HG02981 (cell line): ENCODE measurements at regions not wholly inside any gene's neighbourhood (a gene's known extent, or its start where the extent isn't known, plus 50 kb on each side); places are given as distances from the start of the nearest gene placed in this dataset.

Experiments used
- ATAC-seq: cut with Tn5 transposase; IDR thresholded peaks from one replicate; pipeline ENCODE4 v1.9.1; 2021; ENCODE audit warnings: mild to moderate bottlenecking, moderate library complexity; ENCODE audit not compliant: unreplicated experiment

GRCh38 chrX:42624524-42624923 is 153.4 kb downstream of the PPP1R2C start:
- no peak for ATAC-seq

GRCh38 chrX:42619068-42619467 is 158.9 kb downstream of the PPP1R2C start:
- no peak for ATAC-seq

DNA sequence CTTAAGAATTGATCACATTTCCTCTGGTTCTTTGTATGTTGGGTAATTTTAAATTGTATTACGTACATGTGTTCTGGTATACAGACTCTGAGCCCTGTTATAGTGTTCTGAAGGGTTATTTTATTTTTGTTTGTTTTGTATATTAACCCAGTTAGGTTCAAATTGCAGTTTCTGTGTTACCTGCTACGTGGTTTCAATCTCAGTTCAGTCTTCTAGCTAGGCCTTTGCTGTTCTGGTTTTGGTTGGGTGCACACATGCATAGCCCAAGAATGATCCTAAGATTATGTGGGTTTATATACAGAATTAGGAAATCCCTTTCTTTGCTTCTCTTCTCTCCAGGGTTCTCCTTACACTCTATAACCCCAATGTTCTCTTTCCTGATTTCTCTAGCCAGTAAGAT is 161.0 kb downstream of the PPP1R2C start:
- no peak for ATAC-seq

GRCh38 chrX:42615161-42615563 is 162.8 kb downstream of the PPP1R2C start:
- no peak for ATAC-seq

DNA sequence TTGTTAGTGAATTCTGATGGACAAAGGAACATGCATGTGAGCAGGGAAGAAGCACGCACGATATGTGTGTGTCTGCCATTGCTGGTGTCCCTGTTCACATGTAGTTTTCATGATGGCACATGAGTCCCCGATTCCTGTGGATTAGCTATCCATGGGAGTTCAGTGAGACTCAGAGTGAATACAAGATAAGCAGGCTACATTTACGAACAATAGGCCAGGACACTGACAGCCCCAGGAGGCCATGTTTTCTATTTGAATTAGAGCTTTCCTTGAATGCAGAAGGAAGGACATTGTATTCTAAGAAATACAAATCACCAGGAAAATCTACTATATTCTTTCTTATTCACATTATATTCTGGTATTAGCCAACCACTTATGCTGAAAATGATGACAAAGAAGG is 171.4 kb downstream of the PPP1R2C start:
- ATAC-seq = no peak

DNA sequence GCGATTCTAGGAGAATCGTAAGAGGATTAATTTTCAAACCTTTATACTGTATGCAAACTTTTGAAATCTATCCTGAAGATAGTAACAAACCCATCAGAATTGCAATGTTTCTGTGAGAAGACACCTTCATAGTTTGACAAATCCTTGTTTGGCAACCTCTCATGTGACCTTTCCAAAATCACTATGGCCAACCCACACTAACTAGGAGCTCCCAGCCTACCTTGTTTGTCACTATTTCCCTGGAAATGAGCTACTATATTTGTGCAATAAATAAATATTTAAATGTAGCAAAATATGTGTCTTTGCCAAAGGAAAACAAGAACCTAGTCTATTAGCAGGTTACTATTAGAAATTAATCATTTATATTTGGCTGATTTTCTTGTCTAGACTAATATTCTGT is 173.7 kb downstream of the PPP1R2C start:
- ATAC-seq = no peak

GRCh38 chrX:42603016-42603415 is 174.9 kb downstream of the PPP1R2C start:
- ATAC-seq = no peak

- no peak for ATAC-seq
These were observed 175.4 kb downstream of the PPP1R2C start for GRCh38 chrX:42602566-42602965.

DNA sequence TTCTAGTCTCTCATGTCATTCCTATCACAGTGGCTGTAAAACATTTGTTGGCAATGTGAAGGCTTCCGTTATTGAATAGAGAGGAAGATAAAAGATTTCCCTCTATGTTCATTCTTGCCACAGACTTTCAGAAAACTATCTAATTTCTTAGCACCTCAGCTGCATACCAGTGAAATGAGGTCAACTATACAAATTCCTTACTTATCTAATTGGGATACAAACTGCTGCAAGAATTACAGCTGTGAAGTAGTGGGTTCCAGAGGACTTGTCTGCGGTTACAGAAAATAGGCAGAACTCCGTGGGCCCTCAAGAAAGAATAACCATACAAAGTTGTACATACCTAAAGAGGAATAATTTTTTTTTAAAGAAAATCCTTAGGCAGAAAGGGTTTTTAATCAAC is 175.8 kb downstream of the PPP1R2C start:
- ATAC-seq = no peak

- ATAC-seq = no peak
These were observed 180.5 kb downstream of the PPP1R2C start for GRCh38 chrX:42597481-42597880.

DNA sequence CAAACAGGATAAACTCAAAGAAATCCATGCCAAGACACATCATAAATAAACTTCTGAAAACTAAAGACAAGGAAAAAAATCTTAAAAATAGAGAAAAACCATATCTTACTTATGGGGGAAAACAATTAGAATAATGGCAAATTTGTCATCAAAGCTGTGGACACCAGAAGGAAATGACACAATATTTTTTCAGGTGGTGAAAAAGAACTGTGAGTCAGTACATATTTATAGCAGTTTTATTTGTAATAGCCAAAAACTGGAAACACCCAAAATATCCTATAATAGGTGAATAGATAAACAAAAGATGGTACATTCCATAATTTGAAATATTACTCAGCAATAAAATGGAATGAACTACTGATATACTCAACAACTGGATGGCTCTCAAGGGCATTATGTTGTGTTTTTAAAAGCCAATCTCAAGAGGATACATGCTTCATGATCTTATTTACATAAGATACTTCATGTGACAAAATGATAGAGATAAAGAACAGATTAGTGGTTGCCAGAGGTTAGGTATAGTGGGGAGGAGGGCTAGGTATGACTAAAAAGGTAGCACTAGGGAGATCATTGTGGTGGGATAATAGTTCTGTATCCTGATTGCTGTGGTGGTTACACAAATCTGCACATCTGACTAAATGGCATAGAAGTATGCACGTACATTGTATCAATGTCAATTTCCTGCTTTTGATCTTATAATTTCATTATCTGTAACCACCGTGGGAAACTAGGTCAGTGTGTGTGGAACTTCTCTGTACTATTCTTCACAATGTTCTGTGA is 191.9 kb downstream of the PPP1R2C start:
- ATAC-seq = no peak

DNA sequence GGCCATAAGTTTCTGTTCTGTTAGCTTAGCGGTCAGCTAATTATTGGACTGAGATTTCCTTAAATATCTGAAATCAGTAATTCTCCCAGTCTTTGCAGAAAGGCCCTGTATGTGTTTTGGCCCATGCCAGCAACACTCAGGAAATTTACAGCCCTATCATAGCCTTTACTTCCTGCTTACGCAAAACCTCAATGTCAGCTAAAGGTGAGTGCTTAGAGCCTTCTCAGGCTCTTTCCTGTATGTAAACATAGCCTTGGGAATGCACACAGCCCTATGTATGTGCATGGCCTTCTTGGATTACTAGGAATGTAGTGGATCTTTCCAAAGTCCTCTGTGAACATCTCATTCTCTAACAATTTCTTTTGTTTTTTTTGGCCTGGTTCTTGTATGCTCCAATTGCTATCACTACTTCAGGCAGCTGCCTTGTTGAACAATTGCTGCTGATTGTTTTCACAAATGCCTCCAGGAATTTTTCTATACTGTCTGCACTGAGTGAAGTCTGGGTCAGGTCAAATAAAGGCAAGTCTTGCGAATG is 200.0 kb downstream of the PPP1R2C start:
- ATAC-seq = no peak

DNA sequence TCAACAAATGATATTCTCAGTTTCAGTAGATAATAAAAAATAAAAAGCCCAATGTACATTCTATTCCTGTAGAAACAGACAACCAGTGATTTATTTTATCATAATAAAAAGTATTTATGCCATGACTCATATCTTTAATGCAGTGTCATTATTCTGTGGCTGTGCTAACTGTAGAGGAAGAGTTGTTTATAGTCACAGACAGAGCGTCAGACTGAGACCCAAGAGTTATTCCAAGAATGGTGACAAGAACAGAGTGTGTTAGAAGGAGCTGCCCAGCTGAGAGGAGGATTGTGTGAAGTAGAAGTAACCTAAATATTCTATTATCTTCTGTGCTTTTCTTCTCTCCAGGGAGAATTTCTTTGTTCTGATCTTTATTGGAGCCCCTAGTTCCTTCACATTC is 210.7 kb downstream of the PPP1R2C start:
- no peak for ATAC-seq

DNA sequence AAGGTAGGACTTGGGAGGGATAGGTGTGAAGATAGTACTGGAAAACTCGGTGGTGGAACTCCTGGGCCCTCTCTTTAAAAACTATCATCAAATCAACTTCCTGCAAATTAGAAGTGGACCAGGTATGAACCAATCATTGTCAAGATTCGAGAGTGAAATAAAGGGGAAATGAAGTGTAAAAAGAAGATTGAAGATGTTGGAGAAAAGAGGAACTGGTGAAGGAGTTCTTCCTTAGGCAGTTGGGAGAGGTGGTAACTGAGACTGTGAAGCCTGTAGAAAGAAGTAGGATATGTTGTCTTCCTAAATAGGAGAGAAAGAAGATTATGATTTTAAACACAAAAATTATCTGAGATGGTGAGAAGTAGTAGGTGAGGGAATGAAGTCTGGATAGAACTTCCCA is 212.2 kb downstream of the PPP1R2C start:
- no peak for ATAC-seq

DNA sequence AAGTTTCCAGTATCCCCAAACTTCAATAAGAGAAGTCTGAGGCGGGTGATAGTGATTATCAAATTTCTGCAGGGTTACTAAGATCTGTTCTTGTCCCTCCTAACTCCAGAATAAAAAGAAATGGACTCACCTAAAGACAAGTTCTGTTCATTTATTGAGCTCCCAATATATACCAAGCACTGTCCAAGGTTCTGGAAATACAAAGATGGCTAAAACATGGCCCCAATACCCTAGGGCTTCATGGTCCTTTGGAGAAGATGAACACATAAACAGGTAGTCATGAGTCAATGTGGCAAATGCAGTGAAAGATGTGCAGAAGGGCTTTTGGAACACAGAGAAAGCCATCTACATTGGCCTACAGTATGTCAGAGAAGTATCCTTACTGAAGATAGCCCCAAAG is 231.2 kb downstream of the PPP1R2C start:
- ATAC-seq = no peak

- no peak for ATAC-seq
These were observed 233.1 kb downstream of the PPP1R2C start for GRCh38 chrX:42544883-42545282.

- ATAC-seq = no peak
These were observed 236.4 kb downstream of the PPP1R2C start for GRCh38 chrX:42541554-42541953.

- ATAC-seq = no peak
These were observed 237.8 kb downstream of the PPP1R2C start for GRCh38 chrX:42540146-42540545.

GRCh38 chrX:42538405-42538804 is 239.6 kb downstream of the PPP1R2C start:
- no peak for ATAC-seq

DNA sequence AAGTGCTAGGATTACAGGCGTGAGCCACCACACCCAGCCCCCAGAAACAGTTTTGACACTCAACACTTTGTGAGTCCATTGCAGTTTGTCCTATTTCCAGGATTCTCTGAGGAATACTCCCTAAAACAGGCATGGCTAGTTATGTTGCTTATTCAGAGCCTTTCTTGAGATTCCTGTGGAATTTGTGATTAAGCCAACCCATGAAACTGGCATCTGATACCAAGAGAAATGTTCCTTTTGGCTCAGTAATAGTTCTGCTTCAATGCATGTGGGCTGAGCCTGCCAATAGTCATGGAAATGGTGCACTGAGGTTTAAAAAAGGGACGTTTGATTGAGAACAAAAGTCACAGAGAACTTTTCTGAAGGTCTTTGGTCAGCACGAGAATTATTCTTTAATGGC is 241.7 kb downstream of the PPP1R2C start:
- no peak for ATAC-seq

GRCh38 chrX:42535233-42535632 is 242.7 kb downstream of the PPP1R2C start:
- no peak for ATAC-seq

DNA sequence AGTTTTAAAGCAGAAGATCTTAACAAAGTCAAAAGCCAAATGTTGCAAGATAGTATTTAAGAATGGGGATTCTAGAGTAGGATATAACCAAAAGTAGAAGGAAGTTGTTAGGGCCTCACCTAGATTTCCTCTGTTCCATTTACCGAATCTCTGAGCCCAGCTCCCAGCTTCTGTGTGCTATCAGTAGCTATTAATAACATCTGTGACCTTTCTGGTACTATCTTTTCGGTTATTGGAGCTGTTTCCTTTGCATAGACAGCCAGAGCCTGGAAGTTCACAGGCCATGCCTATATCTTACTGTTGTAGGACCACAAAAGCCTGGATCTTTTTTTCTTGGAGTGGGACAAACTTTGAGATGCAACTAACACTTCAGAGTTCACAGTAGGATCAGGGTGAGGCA is 244.2 kb downstream of the PPP1R2C start:
- ATAC-seq = no peak

DNA sequence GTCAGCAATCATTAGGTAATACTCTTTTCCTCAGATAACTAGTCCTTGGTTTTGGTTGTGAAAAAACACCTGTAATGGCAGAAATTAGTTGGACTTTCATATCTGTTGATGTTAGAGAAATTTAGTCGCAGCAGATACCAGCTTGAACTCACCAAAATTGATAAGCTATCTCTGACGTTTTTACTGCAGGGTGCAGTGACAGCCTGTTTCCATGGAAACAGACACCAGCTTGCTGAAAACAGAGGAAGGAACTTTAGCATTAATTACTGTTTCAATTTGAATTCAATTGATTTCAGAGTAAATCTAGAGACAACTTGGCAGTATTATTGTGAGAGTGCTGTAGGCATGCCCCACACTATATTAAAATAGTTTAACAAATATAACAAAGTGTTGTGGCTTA is 246.5 kb downstream of the PPP1R2C start:
- no peak for ATAC-seq
